HCT116 (cell line): ENCODE measurements at regions not wholly inside any gene's neighbourhood (a gene's known extent, or its start where the extent isn't known, plus 50 kb on each side); places are given as distances from the start of the nearest gene placed in this dataset.

ENCODE experiments used
- ATAC-seq: fragments of 200-7000 bp; cut with Tn5 transposase; 2 replicates; pipeline ENCODE4 v1.9.1; 2020; ENCODE audit warnings: mild to moderate bottlenecking, moderate library complexity
- BruUV-seq: library from RNA; stranded (reverse); fragments of 400-500 nt; replicated peaks from 2 replicates; lab custom pipeline; 2021; lab: Mats Ljungman, UMichigan
- CTCF ChIA-PET: fragments of 300-600 bp; sonication (Branson Sonifier 250); formaldehyde crosslinking; loops from one replicate; lab custom pipeline; 2021; ENCODE audit warnings: antibody characterized with exemption; lab: Charles Lee
- POLR2A ChIA-PET: fragments of 300-600, 350-600 bp; sonication (Branson Sonifier 250); formaldehyde crosslinking; loops from one replicate; lab custom pipeline; 2021; ENCODE audit warnings: antibody characterized with exemption; lab: Charles Lee
- RAD21 ChIA-PET, 2 experiments: fragments of 300-600 bp; sonication (Branson Sonifier 250); formaldehyde crosslinking; loops; one replicate each; lab custom pipeline; 2023; ENCODE audit warnings: low total read pairs in 2 of 2; ENCODE audit not compliant: uncharacterized antibody in 2 of 2, unreplicated experiment in 2 of 2, low non-redundant PET in 1 of 2; lab: Charles Lee
- DNase-seq: peaks from one replicate; pipeline ENCODE4 v3.0.0-alpha.2; 2010; ENCODE audit warnings: low read depth, low spot score
- H2AFZ ChIP-seq: fragments of 200-600 bp; shearing (Covaris generic), sonication (generic); 2 replicates; pipeline ENCODE4 v1.6.1; 2017; ENCODE audit warnings: low read depth, mixed run types, mixed read lengths, antibody characterized with exemption, low read length; ENCODE audit not compliant: poor library complexity, severe bottlenecking
- H3K27ac ChIP-seq: 2 replicates; pipeline ENCODE4 v1.5.1; 2012; ENCODE audit warnings: low read depth, low read length
- H3K27me3 ChIP-seq: fragments of 200-600 bp; sonication (generic); 2 replicates; pipeline ENCODE4 v1.6.1; 2016; ENCODE audit warnings: mixed run types, low read length, mixed read lengths; ENCODE audit not compliant: insufficient read depth
- H3K36me3 ChIP-seq, 2 experiments: fragments of 200-500 bp in 1 of 2; fragments of 200-600 bp in 1 of 2; sonication (Bioruptor generic) in 1 of 2; sonication (generic) in 1 of 2; 2 replicates each; pipeline versions ENCODE4 v1.5.1 to v1.6.1; 2014 to 2016; ENCODE audit warnings: low read length in 2 of 2, inconsistent platforms in 1 of 2, mixed read lengths in 1 of 2, mixed run types in 1 of 2; ENCODE audit not compliant: insufficient read depth in 2 of 2, control insufficient read depth in 1 of 2
- H3K4me1 ChIP-seq, 2 experiments: fragments of 200-600 bp in 1 of 2; sonication (generic) in 1 of 2; 2 replicates each; pipeline versions ENCODE4 v1.5.1 to v1.6.1; 2012 to 2017; ENCODE audit warnings: low read length in 2 of 2, inconsistent platforms in 1 of 2, mild to moderate bottlenecking in 1 of 2, mixed read lengths in 1 of 2, mixed run types in 1 of 2, moderate library complexity in 1 of 2; ENCODE audit not compliant: insufficient read depth in 2 of 2, control insufficient read depth in 1 of 2
- H3K4me2 ChIP-seq: fragments of 200-600 bp; sonication (generic); 2 replicates; pipeline ENCODE4 v1.6.1; 2017; ENCODE audit warnings: mixed run types, low read length, mixed read lengths
- H3K4me3 ChIP-seq, 2 experiments: fragments of 200-600 bp in 1 of 2; sonication (generic) in 1 of 2; replicated peaks in 1 of 2; 2 replicates each; pipeline ENCODE4 v1.5.1; 2011 to 2016; ENCODE audit warnings: low read length in 2 of 2, control low read depth in 1 of 2, low read depth in 1 of 2, mild to moderate bottlenecking in 1 of 2, mixed read lengths in 1 of 2, mixed run types in 1 of 2
- H3K79me2 ChIP-seq: fragments of 200-600 bp; sonication (generic); 2 replicates; pipeline ENCODE4 v1.6.1; 2017; ENCODE audit warnings: mild to moderate bottlenecking, mixed run types, low read length, moderate library complexity, mixed read lengths; ENCODE audit not compliant: insufficient read depth
- H3K9ac ChIP-seq: fragments of 200-600 bp; sonication (generic); 2 replicates; pipeline ENCODE4 v1.6.1; 2016; ENCODE audit warnings: low read length, mixed read lengths
- H3K9me2 ChIP-seq: fragments of 200-600 bp; sonication (generic), shearing (Covaris generic); 2 replicates; pipeline ENCODE4 v1.6.1; 2017; ENCODE audit warnings: mixed run types, mild to moderate bottlenecking, moderate library complexity; ENCODE audit not compliant: insufficient read depth
- H3K9me3 ChIP-seq, 2 experiments: fragments of 200-500 bp in 1 of 2; fragments of 200-600 bp in 1 of 2; sonication (Bioruptor generic) in 1 of 2; sonication (generic) in 1 of 2; 2 replicates each; pipeline ENCODE4 v1.6.1; 2014 to 2017; ENCODE audit warnings: low read length in 2 of 2, mixed read lengths in 2 of 2, inconsistent platforms in 1 of 2, low read depth in 1 of 2, mild to moderate bottlenecking in 1 of 2, mixed run types in 1 of 2, moderate library complexity in 1 of 2; ENCODE audit not compliant: control insufficient read depth in 1 of 2, insufficient read depth in 1 of 2
- H4K20me1 ChIP-seq: fragments of 200-600 bp; sonication (generic), shearing (Covaris generic); 2 replicates; pipeline ENCODE4 v1.6.1; 2017; ENCODE audit warnings: mixed run types, mild to moderate bottlenecking, moderate library complexity; ENCODE audit not compliant: insufficient read depth
- CBX3 ChIP-seq: IDR thresholded peaks from 2 replicates; pipeline ENCODE4 v1.6.1; 2012; ENCODE audit warnings: low read depth
- CEBPB ChIP-seq: IDR thresholded peaks from 2 replicates; pipeline ENCODE4 v1.6.1; 2012; ENCODE audit warnings: low read depth
- CTCF ChIP-seq, 3 experiments: fragments of 200-600 bp in 1 of 3; sonication (generic) in 1 of 3; IDR thresholded peaks in 2 of 3; conservative IDR thresholded peaks in 1 of 3; 2 replicates each; pipeline ENCODE4 v1.5.1; 2012 to 2017; ENCODE audit warnings: low read depth in 2 of 3, low read length in 2 of 3, antibody characterized with exemption in 1 of 3, borderline replicate concordance in 1 of 3, control low read depth in 1 of 3, mild to moderate bottlenecking in 1 of 3, mixed read lengths in 1 of 3, mixed run types in 1 of 3, moderate library complexity in 1 of 3; ENCODE audit not compliant: insufficient read depth in 1 of 3
- ELF1 ChIP-seq: IDR thresholded peaks from 2 replicates; pipeline ENCODE4 v1.6.1; 2012; ENCODE audit warnings: low read depth, borderline replicate concordance
- EZH2phosphoT487 ChIP-seq: fragments of 200-600 bp; IDR thresholded peaks from 2 replicates; pipeline ENCODE4 v1.6.1; 2018; ENCODE audit warnings: antibody characterized with exemption, borderline replicate concordance
- FOSL1 ChIP-seq: IDR thresholded peaks from 2 replicates; pipeline ENCODE4 v1.6.1; 2012; ENCODE audit warnings: low read depth
- JUND ChIP-seq: IDR thresholded peaks from 2 replicates; pipeline ENCODE4 v1.6.1; 2012
- POLR2A ChIP-seq: IDR thresholded peaks from 2 replicates; pipeline ENCODE4 v1.7.0; 2011; ENCODE audit warnings: borderline replicate concordance; ENCODE audit not compliant: insufficient read depth, insufficient read length; ENCODE audit errors: extremely low read depth
- RAD21 ChIP-seq: IDR thresholded peaks from 2 replicates; pipeline ENCODE4 v1.6.1; 2012; ENCODE audit warnings: low read depth, mild to moderate bottlenecking
- SIN3A ChIP-seq: IDR thresholded peaks from 2 replicates; pipeline ENCODE4 v1.6.1; 2012; ENCODE audit warnings: low read depth
- SP1 ChIP-seq: IDR thresholded peaks from 2 replicates; pipeline ENCODE4 v1.6.1; 2012; ENCODE audit warnings: low read depth
- SRF ChIP-seq: IDR thresholded peaks from 2 replicates; pipeline ENCODE4 v1.6.1; 2012; ENCODE audit warnings: low read depth
- YY1 ChIP-seq: IDR thresholded peaks from 2 replicates; pipeline ENCODE4 v1.6.1; 2011; ENCODE audit warnings: low read length, low read depth, moderate library complexity, mild to moderate bottlenecking; ENCODE audit not compliant: insufficient replicate concordance; ENCODE audit errors: extremely low read depth
- ZNF274 ChIP-seq: fragments of 200-500 bp; sonication (Bioruptor generic); IDR thresholded peaks from 2 replicates; pipeline ENCODE4 v1.6.1; 2014; ENCODE audit warnings: mild to moderate bottlenecking, low read depth, low read length, inconsistent platforms
- intact Hi-C: fragments of 100-400 bp; cut with micrococcal nuclease; formaldehyde crosslinking; loops from 2 replicates; pipeline ENCODE4 v1.10.0; 2022
- TF ChIP-seq, protein P1 (sequence below): IDR thresholded peaks from 2 replicates; pipeline ENCODE4 v1.6.1; 2011; ENCODE audit warnings: mild to moderate bottlenecking, low read length, moderate library complexity; ENCODE audit not compliant: insufficient replicate concordance; ENCODE audit errors: extremely low read depth
- TF ChIP-seq, protein P2 (sequence below): IDR thresholded peaks from 2 replicates; pipeline ENCODE4 v1.6.1; 2012

DNA sequence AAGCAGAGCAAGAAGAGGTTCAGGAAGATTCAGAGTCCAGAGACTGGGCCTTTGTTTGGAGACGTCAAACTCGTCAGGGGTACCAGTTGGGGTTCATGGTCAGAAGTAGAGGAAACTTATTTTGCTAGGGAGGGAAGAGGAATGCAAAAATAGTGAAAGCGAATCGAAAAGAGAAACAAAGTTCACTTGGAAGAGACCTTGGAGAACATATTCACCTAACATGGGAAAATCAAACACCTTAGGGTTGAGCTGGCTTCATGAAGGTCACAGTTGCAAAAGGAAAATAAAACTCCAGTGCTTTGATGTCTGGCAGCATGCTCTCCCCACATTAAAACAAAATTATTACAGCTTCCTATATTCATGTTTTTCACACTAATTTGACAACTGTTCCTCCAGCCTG lies 440.4 kb downstream of the EPM2A start:
- Histone ChIP-seq H2AFZ (no peak overlapping the region), H3K27ac (no peak overlapping the region)
- TF ChIP-seq RAD21 (no peak), SRF (no peak), POLR2A (no peak), EZH2phosphoT487 (no peak), ELF1 (no peak), CBX3 (no peak), JUND (no peak), CTCF (IDR thresholded peaks at IDR 0.05 in 2 of 3, conservative IDR thresholded peaks at IDR 0.05 in 1 of 3; ENCODE audit: borderline replicate concordance in 1 of 3, insufficient read depth in 1 of 3, low read depth in 2 of 3, low read length in 2 of 3) (no peak), CEBPB (no peak), SIN3A (no peak), SP1 (no peak), YY1 (no peak), ZNF274 (no peak), FOSL1 (no peak)
- TF ChIP-seq, protein P1, sequence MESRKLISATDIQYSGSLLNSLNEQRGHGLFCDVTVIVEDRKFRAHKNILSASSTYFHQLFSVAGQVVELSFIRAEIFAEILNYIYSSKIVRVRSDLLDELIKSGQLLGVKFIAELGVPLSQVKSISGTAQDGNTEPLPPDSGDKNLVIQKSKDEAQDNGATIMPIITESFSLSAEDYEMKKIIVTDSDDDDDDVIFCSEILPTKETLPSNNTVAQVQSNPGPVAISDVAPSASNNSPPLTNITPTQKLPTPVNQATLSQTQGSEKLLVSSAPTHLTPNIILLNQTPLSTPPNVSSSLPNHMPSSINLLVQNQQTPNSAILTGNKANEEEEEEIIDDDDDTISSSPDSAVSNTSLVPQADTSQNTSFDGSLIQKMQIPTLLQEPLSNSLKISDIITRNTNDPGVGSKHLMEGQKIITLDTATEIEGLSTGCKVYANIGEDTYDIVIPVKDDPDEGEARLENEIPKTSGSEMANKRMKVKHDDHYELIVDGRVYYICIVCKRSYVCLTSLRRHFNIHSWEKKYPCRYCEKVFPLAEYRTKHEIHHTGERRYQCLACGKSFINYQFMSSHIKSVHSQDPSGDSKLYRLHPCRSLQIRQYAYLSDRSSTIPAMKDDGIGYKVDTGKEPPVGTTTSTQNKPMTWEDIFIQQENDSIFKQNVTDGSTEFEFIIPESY, result no peak
- TF ChIP-seq, protein P2, sequence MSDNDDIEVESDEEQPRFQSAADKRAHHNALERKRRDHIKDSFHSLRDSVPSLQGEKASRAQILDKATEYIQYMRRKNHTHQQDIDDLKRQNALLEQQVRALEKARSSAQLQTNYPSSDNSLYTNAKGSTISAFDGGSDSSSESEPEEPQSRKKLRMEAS, result no peak
- TF ChIP-seq, all 23 proteins: peak for 0
- Histone ChIP-seq H3K9me3 (no peaks in the 10 kb centered on the region), H3K36me3 (no peaks in the 10 kb centered on the region), H3K9me2 (no peaks in the 10 kb centered on the region), H3K4me1 (no peaks in the 10 kb centered on the region), H3K4me2 (no peak overlapping the region), H3K9ac (no peak overlapping the region), H3K79me2 (no peaks in the 10 kb centered on the region), H3K27me3 (no peaks in the 10 kb centered on the region), H4K20me1 (no peaks in the 10 kb centered on the region), H3K4me3 (no peak overlapping the region)
- ChIA-PET POLR2A (no interaction called here), CTCF (no interaction called here), RAD21 (no interaction called here)
- DNase-seq (no peak), ATAC-seq (no peak)
- intact Hi-C loops, result no loop called here
- BruUV-seq, result no TSS peak
